HG03469 (cell line): ENCODE measurements at regions not wholly inside any gene's neighbourhood (a gene's known extent, or its start where the extent isn't known, plus 50 kb on each side); places are given as distances from the start of the nearest gene placed in this dataset.
"Not testable (repeated sequence)": the region's sequence is repeated elsewhere in the genome, so short reads cannot be mapped to it uniquely, and the experiment has no call there.

Source experiments
- ATAC-seq: cut with Tn5 transposase; IDR thresholded peaks from one replicate; pipeline ENCODE4 v1.9.1; 2021; ENCODE audit warnings: mild to moderate bottlenecking, moderate library complexity, moderate number of reproducible peaks; ENCODE audit not compliant: unreplicated experiment

DNA sequence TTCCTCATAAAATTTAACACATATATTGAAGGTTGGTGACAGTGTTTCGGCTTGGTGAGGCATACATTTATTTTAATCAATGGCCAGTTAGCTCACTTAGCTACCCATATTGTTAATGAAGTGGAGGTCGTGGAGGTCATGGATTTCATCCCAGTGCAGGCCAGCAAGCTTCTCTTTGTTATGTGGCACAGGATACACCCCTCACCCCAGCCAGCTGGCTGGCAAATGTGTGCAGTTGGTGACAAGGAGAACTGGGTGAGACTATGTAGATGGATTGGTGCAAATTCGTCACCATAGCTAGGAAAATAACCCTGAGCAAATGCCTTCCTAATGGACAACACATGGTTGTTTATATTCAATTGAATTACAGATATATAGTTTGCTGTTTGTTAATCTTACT is 50.5 kb upstream of the FOXP2 start:
- no peak for ATAC-seq

DNA sequence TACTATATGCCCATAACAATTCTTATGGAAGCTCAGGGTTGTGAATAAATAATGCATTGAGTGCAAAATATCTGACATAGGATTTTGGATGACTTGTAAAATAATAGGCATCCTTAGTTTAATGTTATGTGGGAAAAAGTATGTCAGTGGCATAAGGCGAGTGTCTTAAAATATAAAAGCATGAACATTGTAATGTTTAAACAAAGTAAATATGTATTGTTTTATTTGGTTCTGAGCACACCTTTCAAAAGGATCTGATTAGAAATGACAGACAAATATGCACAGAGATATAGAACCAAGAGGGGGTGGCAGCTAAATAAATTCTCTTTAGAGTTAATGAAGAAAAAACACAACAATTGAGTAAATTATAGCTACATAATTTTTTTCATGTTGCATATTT is 51.3 kb upstream of the FOXP2 start:
- ATAC-seq = no peak

DNA sequence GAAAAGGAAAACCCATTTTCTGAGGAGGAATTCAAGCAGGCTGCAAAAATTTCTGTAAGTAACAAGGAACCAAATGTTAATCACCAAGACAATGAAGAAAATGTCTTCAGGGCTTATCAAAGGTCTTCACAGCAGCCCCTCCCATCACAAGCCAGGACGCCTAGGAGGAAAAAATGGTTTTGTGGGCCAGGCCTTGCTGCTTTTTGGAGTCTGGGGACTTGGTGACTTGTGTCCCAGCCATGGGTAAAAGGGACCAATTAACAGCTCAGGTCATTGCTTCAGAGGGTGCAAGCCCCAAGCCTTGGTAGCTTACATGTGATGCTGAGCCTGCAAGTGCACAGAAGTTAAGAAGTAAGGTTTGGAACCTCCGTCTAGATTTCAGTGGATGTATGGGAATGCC is 55.7 kb upstream of the FOXP2 start:
- no peak for ATAC-seq

DNA sequence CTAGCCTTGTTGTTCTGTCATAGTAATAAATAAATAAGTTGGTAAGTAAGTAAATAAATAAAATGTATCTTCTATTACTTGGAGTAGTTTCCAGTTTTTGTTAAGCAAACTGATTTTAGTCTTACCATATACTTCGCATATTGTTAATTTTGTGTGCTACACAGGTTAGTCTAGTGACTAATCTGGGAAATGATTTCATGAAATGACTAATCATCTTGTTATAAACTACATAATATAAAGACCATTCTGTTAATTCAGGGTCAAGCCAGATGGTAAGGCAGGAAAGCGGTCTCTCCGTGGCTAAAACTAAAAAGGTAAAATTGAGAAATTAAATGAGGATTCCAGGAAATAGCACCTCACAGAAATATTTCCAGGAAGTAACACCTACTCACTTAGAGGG is 58.5 kb upstream of the FOXP2 start:
- ATAC-seq = no peak

DNA sequence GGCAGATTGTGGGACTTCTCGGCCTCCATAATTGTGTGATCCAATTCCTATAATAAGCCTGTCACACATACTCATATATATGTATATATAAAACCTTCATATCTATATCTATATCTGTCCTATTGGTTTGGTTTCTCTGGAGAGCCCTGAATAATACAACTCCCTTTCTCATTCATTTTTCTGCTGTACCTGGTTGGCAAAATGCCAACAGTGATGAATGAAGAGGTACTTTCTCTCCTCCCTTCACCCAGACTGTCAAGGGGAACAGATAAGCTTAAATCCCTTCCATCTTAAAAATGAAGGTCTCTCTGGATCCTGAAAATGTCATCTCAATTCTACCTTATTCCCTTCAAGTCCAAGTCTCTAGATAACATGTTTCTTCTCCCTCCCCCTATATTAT is 60.3 kb upstream of the FOXP2 start:
- ATAC-seq = no peak

DNA sequence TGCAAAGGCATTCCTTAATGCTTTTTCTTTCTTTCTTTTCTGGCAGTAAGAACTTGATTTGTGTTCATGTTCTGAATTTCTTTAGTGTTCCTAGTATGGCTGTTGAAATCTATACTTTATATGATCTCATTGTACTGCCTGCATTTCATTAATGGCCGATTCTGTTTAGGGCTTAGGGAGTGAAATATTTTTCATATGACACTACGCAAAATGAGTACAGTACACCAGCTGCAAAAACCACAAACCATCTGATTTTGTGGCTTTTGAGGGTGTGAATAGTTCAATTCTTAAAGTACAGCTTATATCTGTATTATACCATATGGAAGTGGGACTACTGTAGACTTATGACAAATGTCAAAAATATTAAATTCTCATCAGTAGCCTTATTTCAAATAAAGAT is 69.1 kb upstream of the FOXP2 start:
- ATAC-seq = no peak

DNA sequence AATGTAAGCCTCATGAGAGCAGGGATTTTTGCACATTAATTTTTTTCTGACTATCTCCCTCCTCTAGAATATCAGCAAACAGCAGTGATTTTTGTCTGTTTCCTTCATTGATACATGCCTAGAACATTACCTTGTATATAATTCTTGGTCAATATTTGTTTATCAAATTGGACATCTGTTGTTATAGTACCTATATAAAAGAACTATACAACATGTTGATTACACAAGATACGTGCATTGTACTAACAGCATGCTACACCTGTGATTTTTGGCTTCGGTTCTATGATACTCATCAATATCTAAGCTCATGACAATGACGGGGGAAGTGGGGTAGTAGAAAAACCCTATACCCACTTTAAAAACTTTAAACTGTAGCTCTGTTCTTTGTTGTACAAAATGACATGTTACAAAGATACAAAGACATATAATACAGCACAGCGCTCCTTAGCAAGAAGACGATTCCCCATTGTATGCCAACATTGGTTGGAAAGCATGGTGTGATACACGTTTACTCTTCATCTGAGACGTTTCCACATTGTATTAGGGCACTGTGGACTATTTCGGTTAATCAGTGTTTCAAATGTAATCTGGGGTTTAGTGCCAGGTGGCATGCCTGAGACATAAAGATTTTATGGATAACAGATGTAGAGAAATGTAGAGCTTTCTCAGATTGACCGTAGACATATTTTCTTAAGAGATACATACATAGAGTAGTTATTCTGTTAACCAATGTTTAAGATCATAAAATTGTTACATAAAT is 70.5 kb upstream of the FOXP2 start:
- no peak for ATAC-seq

DNA sequence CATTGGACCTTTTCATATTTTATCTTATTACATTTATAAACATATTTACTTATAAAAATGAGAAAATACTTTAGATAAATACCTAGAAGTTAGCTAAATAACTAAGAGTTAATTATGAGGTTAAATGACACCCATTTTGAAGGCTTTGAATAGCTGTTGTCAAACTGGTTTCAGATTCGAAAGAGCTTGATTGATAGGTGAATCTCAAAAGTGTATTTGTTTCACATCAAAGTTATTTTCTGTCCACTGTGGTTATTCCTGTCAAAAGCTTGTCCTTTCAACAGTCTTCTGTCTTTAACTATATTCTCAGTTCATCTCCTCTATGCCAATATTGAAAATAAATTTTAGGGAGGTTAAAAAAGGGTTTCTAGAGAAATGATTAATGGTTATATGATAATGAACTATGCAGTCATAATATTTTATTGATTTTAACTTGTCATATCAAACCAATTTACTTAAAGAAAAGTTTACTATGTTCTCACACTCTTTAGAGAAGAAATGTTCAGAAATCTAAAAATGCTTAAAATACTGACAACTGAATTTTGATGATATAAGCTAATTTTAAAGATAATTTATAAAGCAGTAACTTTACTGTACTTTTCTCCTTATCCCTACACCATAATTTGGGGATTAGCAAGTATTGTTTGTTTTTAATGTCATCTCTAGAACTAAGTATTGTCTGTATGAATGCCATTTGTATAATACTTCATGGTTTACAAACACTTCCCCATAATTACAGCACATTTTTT is 72.0 kb upstream of the FOXP2 start:
- ATAC-seq = no peak

DNA sequence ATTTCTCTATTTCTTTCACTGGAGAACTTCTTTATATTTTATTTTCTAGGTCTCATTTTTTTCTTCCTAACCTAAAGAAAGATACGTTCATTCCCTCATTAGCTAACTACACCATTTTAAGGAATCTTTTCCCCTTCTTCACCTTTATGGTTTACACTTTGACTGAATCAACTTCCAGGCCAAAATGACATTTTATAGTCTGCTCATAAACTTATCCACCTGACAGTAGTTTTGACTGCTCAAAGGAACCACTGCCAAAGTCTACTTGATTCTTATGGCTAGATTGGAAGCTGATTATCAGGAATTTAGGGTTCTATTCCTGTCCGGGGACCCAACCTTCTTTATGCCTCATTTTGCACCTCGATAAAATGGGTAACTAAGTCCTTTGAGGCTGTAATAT is 73.0 kb upstream of the FOXP2 start:
- no peak for ATAC-seq

DNA sequence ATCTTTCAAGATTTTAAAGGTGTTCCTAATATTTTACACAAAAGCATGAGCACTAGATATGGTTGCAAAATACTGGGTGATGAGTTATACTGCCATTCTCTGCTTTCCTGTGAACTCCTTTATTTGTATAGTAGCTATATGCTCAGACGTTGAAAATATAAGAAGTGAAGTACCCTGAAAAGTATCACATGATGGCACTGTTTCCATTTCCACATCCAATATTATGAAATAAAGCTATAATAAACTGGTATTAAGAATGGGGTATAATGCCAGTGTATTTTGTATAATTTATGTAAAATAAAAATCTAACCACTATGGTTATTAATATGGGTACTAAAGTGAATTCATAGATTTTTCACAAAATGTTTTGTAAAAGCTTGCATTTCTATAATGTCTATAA is 79.6 kb upstream of the FOXP2 start:
- no peak for ATAC-seq

DNA sequence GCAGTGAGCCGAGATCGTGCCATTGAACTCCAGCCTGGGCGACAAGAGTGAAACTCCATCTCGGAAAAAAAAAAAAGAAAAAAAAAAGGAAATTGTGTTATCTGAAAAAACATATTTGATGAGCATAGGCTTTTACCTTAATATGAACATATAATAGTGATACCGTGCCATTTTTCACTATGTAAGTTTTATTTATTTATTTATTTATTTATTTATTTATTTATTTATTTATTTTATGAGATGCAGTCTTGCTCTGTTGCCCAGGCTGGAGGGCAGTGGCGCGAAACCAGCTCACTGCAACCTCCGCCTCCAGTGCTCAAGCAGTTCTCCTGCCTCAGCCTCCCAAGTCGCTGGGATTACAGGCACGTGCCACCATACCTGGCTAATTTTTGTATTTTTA is 85.2 kb upstream of the FOXP2 start:
- not testable (repeated sequence) for ATAC-seq

DNA sequence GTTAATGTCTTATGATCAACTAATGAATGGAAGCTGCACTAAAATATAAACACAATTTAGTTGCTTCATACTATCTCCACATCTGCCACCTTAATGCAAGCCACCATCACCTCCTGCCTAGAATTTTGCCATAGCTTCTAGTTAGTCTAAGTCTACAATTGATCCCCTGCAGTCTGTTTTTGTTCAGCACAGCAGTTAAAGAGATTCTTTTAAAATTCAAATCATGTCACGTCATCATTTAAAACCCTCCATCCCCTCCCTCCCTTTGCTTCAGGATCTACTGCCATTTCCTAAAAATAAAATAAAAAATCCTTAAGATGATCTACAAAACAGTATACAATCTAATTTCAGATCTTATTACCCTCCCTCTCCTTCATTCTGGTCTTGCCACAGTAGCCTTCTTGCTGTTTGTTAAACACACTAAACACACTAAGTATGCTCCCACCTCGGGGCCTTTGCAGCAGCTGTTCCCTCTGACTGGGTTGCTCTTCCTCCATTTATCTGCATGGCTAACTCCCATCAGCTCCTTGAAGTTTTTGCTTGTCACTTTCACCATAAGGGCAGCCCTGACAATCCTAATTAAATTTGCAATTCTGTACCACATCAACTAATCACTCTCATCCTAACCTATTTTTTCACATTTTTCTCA is 97.0 kb upstream of the FOXP2 start:
- no peak for ATAC-seq

DNA sequence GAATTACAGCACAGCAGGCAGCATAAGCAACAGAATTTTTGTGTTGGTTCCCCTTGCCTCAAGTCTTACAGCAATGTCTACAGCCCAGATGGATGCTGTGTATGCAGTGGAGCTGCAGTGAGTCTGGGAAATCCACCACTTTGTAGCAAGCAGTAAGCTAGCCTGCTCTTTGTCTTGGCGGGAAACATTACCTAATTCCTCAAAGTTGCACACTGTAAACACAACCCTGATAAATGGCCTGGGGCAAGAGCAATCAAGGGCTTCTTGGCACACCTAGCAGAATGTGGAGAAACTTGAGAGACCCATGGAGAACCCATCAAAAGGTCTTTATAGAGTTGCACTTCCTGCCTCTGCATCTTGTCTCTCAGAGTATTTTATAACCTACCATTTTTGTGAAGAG is 102.0 kb upstream of the FOXP2 start:
- ATAC-seq = no peak

DNA sequence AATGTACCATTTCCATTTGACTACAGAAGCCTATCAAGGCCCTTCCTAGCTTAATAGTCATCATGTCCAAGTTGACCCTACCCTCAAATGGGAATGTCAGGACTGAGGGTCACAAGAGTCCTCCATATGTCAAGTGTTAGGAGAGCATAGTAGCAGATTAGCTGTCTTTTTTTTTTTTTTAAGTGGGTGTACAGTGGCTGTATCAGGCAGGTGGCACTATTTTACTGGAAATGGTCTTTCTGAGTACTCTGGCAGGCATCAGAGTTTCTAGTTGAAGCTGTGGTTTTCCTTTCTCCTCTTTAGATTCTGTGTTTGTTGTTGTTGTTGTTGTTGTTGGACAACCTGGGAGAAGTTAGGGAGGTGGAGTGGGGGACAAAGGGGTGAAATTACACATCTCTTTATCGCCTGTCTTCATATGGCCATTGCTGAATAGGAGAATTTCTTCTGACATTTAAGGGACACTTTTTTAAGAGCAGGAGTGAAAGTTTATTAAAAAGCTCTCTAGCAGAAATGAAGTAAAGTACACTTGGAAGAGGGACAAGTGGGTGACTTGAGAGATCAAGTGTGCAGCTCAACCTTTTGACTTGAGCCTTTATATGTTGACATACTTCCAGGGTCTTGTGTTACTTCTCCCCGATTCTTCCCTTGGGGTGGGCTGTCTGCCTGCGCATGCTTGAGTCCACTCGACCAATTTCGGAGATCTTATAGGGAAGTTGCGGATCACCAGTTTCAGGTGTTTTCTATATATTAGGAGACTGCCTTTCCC is 104.1 kb upstream of the FOXP2 start:
- ATAC-seq = no peak

DNA sequence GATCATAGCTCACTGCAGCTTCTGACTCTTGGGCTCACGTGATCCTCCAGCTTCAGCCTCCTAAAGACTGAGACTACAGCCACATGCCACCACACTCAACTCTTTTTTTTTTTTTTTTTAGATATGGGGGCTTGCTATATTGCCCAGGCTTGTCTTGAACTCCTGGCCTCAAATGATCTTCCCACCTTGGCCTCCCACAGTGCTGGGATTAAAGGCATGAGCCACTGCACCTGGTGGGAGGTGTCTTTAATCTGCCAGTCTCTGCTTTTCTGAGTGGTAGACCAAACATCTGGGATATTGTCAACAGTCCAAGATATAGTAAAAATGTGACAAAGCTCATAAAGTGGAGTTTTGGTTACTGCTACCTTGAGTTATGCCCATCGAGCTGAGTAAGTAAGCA is 104.9 kb upstream of the FOXP2 start:
- no peak for ATAC-seq

DNA sequence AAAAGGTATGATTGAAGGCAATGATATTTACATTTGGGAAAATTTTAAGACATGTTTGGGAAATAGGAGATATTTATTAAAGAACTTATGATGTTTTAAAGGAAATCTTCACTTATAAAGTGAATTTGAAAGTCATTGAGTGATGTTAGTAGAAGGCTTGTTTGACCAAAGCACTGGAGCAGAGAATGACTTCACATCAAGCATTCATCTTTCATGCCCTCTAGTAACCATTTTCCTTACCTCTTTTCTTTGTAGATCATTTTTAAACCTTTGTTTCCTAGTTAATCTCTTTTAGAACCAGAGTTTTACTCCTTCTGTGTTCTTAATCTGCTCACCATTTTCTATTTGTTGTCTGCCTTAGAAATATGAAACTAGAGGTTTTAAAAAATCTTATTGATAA is 111.3 kb upstream of the FOXP2 start:
- ATAC-seq = no peak

DNA sequence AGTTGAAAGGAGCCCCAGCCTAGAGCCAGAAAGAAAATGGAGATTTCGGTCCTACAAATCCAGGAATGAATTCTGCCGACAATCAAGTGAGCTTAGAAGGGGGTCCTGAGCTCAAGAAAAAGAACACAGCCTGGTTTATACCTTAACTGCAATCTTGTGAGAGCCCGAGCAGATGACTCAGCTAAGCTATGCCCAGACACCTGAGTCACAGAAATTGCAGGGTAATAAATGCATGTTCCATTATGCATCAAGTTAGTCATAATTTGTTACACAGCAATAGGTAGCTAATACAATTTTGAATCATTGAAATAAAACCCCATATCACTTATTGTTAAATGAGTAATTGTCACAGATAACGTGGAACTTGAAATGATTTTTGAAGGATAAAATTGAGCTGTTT is 111.8 kb upstream of the FOXP2 start:
- ATAC-seq = no peak

DNA sequence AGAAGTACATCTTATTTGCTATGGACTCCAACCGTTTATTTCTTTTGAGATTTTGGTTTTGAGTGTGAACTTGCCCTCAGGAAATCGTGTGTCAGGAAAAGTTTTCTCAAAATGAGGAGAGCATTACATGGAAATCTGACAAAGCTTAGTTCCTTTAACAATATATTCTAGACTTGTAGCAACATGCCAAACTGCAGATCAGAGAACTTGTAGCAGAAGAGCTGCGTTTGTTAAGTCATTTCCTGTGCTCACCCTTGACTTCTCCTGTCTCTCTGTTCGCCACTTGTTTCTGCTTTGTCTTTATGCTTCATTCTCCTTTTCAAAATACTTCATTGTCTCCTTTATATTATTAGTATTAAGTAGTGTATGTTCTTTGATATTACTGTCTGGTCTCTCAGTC is 116.6 kb upstream of the FOXP2 start:
- ATAC-seq = no peak

DNA sequence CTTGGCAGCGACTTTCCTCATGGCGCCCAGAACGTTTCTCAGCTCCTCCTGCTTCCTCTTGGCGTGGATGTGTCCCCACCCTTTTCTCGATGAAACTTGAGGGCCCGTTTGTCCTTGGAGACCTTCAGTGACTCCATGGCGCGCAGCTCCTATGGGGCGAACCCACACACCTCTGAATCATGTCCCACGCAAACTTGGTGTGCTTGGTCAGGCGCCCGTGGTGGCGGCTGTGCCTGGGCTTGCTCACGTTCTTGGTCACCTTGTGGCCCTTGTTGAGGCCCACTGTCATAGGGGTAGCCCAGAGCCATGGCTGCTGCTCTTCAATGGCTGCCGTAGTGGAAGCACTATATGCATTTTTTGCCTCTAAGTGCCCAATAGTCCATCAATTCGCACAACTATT is 117.5 kb upstream of the FOXP2 start:
- ATAC-seq = no peak

DNA sequence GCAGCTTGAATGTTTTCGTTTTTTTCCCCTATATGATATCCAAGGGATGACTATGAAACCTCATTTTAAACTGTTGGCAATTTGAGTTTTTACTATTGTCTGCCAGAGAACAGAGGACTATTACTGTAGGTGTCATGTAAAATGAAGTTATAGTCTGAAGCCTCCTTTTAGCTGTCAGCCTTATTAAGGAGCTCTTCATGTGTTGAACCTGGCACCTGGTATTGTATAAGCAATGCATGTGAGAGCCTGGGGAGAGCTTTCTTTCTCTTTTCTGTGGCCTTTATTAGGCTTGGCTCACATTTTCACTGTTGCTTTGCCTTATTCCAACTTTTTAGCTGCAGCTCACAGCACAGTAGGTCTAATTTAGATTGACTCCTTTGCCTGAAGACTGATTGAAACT is 119.1 kb upstream of the FOXP2 start:
- ATAC-seq = no peak

DNA sequence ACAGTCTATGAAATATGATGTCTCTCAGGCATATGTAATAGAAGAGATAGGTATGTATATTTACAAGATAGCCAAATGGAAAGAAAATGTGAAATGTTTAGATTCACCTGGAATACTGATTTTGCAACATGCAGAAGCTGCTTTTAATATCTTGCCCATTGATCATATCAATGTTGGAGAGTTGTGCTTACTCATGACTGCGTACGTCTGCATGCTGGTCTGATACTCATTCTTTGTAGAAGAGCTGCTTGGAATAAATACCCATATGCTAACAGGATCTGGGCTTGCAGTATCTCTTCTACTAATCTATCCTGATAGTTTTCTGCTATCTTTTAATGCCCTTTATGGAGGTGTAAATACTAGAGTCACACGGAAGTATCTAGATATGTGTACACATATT is 120.6 kb upstream of the FOXP2 start:
- ATAC-seq = no peak
